GM23338 (cell line): ENCODE measurements at regions not wholly inside any gene's neighbourhood (a gene's known extent, or its start where the extent isn't known, plus 50 kb on each side); places are given as distances from the start of the nearest gene placed in this dataset.

Experiments used
- ATAC-seq: fragments of 200-7000 bp; cut with Tn5 transposase; 3 replicates; pipeline ENCODE4 v1.9.1; 2020
- DNase-seq: peaks from one replicate; pipeline ENCODE4 v3.0.0-alpha.2; 2015; ENCODE audit warnings: low spot score
- H2AFZ ChIP-seq: fragments of 200-600 bp; sonication (generic); 2 replicates; pipeline ENCODE4 v1.8.0; 2016; ENCODE audit warnings: antibody characterized with exemption, mild to moderate bottlenecking, moderate library complexity
- H3F3A ChIP-seq: fragments of 200-600 bp; sonication (generic); replicated peaks from 2 replicates; pipeline ENCODE4 v1.8.0; 2017; ENCODE audit warnings: antibody characterized with exemption, mixed run types, low read depth
- H3K27ac ChIP-seq: fragments of 200-600 bp; sonication (generic); 2 replicates; pipeline ENCODE4 v1.6.1; 2016; ENCODE audit warnings: low read depth
- H3K27me3 ChIP-seq: fragments of 200-600 bp; sonication (generic); 2 replicates; pipeline ENCODE4 v1.8.0; 2016; ENCODE audit warnings: mild to moderate bottlenecking, mixed run types, moderate library complexity; ENCODE audit not compliant: insufficient read depth
- H3K36me3 ChIP-seq: fragments of 200-600 bp; sonication (generic); 2 replicates; pipeline ENCODE4 v1.8.0; 2016; ENCODE audit warnings: mild to moderate bottlenecking; ENCODE audit not compliant: insufficient read depth
- H3K4me1 ChIP-seq: fragments of 200-600 bp; sonication (generic); 2 replicates; pipeline ENCODE4 v1.8.0; 2016; ENCODE audit warnings: mild to moderate bottlenecking, moderate library complexity; ENCODE audit not compliant: insufficient read depth
- H3K4me2 ChIP-seq: fragments of 200-600 bp; sonication (generic); 2 replicates; pipeline ENCODE4 v1.7.1; 2017; ENCODE audit warnings: mixed run types
- H3K4me3 ChIP-seq: fragments of 200-600 bp; sonication (generic); 2 replicates; pipeline ENCODE4 v1.6.1; 2016; ENCODE audit warnings: mixed run types
- H3K79me2 ChIP-seq: fragments of 200-600 bp; sonication (generic); replicated peaks from 2 replicates; pipeline ENCODE4 v1.8.0; 2017; ENCODE audit warnings: mild to moderate bottlenecking; ENCODE audit not compliant: insufficient read depth
- H3K9me2 ChIP-seq: fragments of 200-600 bp; sonication (generic); 2 replicates; pipeline ENCODE4 v1.8.0; 2017; ENCODE audit not compliant: insufficient read depth
- H4K20me1 ChIP-seq: fragments of 200-600 bp; sonication (generic); replicated peaks from 2 replicates; pipeline ENCODE4 v1.8.0; 2017; ENCODE audit warnings: mild to moderate bottlenecking; ENCODE audit not compliant: insufficient read depth
- H3K27ac Mint-ChIP-seq: 2 replicates; pipeline ENCODE4 v1.8.0; 2020; ENCODE audit warnings: inconsistent platforms, mild to moderate bottlenecking, moderate library complexity, mixed read lengths
- H3K27me3 Mint-ChIP-seq: 3 replicates; pipeline ENCODE4 v1.8.0; 2022; ENCODE audit warnings: low read depth, mild to moderate bottlenecking, moderate library complexity, mixed read lengths, inconsistent platforms; ENCODE audit not compliant: insufficient read depth, poor library complexity
- H3K36me3 Mint-ChIP-seq: 3 replicates; pipeline ENCODE4 v1.8.0; 2021; ENCODE audit warnings: low read depth, mild to moderate bottlenecking, inconsistent platforms, moderate library complexity, mixed read lengths
- H3K4me1 Mint-ChIP-seq: 3 replicates; pipeline ENCODE4 v1.8.0; 2020; ENCODE audit warnings: mild to moderate bottlenecking, inconsistent platforms, mixed read lengths
- H3K4me3 Mint-ChIP-seq: 3 replicates; pipeline ENCODE4 v1.8.0; 2021; ENCODE audit warnings: moderate library complexity, mild to moderate bottlenecking, inconsistent platforms, mixed read lengths
- H3K9me3 Mint-ChIP-seq: 3 replicates; pipeline ENCODE4 v1.8.0; 2020; ENCODE audit warnings: moderate library complexity, mild to moderate bottlenecking, inconsistent platforms, mixed read lengths
- CREB1 ChIP-seq: fragments of 250-450 bp; sonication (Bioruptor Pico); IDR thresholded peaks from 2 replicates; pipeline ENCODE4 v1.5.0; 2020; ENCODE audit warnings: low read depth, mild to moderate bottlenecking, moderate library complexity
- CTCF ChIP-seq, 2 experiments: fragments of 200-600 bp in 1 of 2; sonication (generic) in 1 of 2; conservative IDR thresholded peaks; 2 replicates each; pipeline versions ENCODE4 v1.5.1 to v1.6.1; 2016 to 2017; ENCODE audit warnings: antibody characterized with exemption in 2 of 2, low read depth in 2 of 2, mild to moderate bottlenecking in 2 of 2, moderate library complexity in 1 of 2
- EZH2 ChIP-seq: fragments of 200-600 bp; sonication (generic); IDR thresholded peaks from one replicate; pipeline ENCODE4 v1.8.0; 2017; ENCODE audit warnings: antibody characterized with exemption, mild to moderate bottlenecking, low read depth; ENCODE audit not compliant: unreplicated experiment
- EZH2phosphoT487 ChIP-seq: fragments of 200-600 bp; sonication (generic); IDR thresholded peaks from one replicate; pipeline ENCODE4 v1.8.1; 2018; ENCODE audit warnings: antibody characterized with exemption; ENCODE audit not compliant: unreplicated experiment
- JUNB ChIP-seq: IDR thresholded peaks from one replicate; pipeline ENCODE4 v1.6.1; 2016; ENCODE audit warnings: antibody characterized with exemption; ENCODE audit not compliant: unreplicated experiment
- NANOG ChIP-seq: IDR thresholded peaks from 2 replicates; pipeline ENCODE4 v1.6.1; 2016; ENCODE audit warnings: antibody characterized with exemption, borderline replicate concordance
- POLR2AphosphoS5 ChIP-seq: IDR thresholded peaks from 2 replicates; pipeline ENCODE4 v1.6.1; 2016; ENCODE audit warnings: antibody characterized with exemption, low read depth
- STAT1 ChIP-seq: IDR thresholded peaks from one replicate; pipeline ENCODE4 v1.6.1; 2016; ENCODE audit warnings: antibody characterized with exemption; ENCODE audit not compliant: unreplicated experiment
- ZNF114 ChIP-seq: fragments of 250-450 bp; sonication (Bioruptor Pico); IDR thresholded peaks from 2 replicates; pipeline ENCODE4 v1.5.0; 2020; ENCODE audit warnings: mild to moderate bottlenecking, moderate library complexity
- ZNF331 ChIP-seq: fragments of 250-450 bp; sonication (Bioruptor Pico); IDR thresholded peaks from 2 replicates; pipeline ENCODE4 v1.5.0; 2020; ENCODE audit warnings: low read depth, mild to moderate bottlenecking, moderate library complexity
- TF ChIP-seq, protein P1 (sequence below): IDR thresholded peaks from 2 replicates; pipeline ENCODE4 v1.6.1; 2016; ENCODE audit warnings: antibody characterized with exemption
- TF ChIP-seq, protein P2 (sequence below): fragments of 250-450 bp; sonication (Bioruptor Pico); IDR thresholded peaks from 2 replicates; pipeline ENCODE4 v1.5.0; 2020; ENCODE audit warnings: mild to moderate bottlenecking, moderate library complexity

GRCh38 chr12:113639474-113639873 is 167.8 kb upstream of the LHX5 start:
- Histone ChIP-seq H3K4me2 (no peak overlapping the region), H3K27ac (no peak overlapping the region), H3K4me3 (no peak overlapping the region), H2AFZ (no peak overlapping the region), H3K9me2 (no peaks in the 10 kb centered on the region), H3K36me3 (no peaks in the 10 kb centered on the region), H4K20me1 (no peaks in the 10 kb centered on the region), H3K27me3 (no peaks in the 10 kb centered on the region), H3K4me1 (peaks cover 20% of the 10 kb centered on the region), H3K79me2 (no peaks in the 10 kb centered on the region), H3F3A (0 out of 2 replicates have a peak, but pooled peaks cover 8% of the 10 kb centered on the region)
- H3K27me3 Mint-ChIP-seq: peaks cover 34% of the 10 kb centered on the region
- peak overlapping the region; percentile 81; the same call in 1 of the 3 replicates for H3K4me3 Mint-ChIP-seq
- no peaks in the 10 kb centered on the region; the same call in 2 of the 3 replicates for H3K9me3 Mint-ChIP-seq
- no peaks in the 10 kb centered on the region; the same call in 2 of the 3 replicates for H3K36me3 Mint-ChIP-seq
- DNase-seq: no peak
- TF ChIP-seq NANOG (no peak), CREB1 (CRISPR knock-in tag) (no peak), EZH2phosphoT487 (no peak), ZNF114 (CRISPR knock-in tag) (no peak), EZH2 (no peak)
- TF ChIP-seq, protein P1, sequence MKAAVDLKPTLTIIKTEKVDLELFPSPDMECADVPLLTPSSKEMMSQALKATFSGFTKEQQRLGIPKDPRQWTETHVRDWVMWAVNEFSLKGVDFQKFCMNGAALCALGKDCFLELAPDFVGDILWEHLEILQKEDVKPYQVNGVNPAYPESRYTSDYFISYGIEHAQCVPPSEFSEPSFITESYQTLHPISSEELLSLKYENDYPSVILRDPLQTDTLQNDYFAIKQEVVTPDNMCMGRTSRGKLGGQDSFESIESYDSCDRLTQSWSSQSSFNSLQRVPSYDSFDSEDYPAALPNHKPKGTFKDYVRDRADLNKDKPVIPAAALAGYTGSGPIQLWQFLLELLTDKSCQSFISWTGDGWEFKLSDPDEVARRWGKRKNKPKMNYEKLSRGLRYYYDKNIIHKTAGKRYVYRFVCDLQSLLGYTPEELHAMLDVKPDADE: no peak
- peaks cover 26% of the 10 kb centered on the region for H3K4me1 Mint-ChIP-seq
- no peak overlapping the region for H3K27ac Mint-ChIP-seq
- no peak for ATAC-seq

DNA sequence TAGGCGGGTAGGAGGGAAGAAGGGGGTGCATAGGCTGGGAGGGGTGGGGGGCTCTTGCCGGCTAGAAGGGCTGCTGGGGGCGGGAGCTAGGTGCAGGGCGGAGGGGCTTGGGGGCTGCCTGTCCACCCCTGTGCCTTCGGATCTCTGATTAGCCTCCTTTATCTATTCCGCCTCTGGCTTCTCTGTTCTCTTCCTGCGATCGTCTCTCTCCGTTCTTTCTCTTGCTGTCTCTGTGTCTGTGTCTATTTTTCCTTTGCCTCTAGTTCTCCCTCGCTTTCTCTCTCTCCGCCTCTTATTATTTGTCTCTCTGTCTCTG is 166.7 kb upstream of the LHX5 start:
- peaks cover 26% of the 10 kb centered on the region for H3K4me1 Mint-ChIP-seq
- Histone ChIP-seq H3K9me2 (no peaks in the 10 kb centered on the region), H3K36me3 (no peaks in the 10 kb centered on the region), H4K20me1 (no peaks in the 10 kb centered on the region), H3K27ac (no peak overlapping the region), H3K4me3 (peak overlapping the region; percentile 53), H3K4me1 (peaks cover 20% of the 10 kb centered on the region), H2AFZ (peak overlapping the region; percentile 72; the same call in 1 of the 2 replicates), H3K27me3 (no peaks in the 10 kb centered on the region), H3K4me2 (peak overlapping the region; percentile 77), H3K79me2 (no peaks in the 10 kb centered on the region), H3F3A (0 out of 2 replicates have a peak, but pooled peaks cover 8% of the 10 kb centered on the region)
- no peaks in the 10 kb centered on the region; the same call in 2 of the 3 replicates for H3K9me3 Mint-ChIP-seq
- 0 out of 2 replicates have a peak overlapping the region, but pooled peaks have one; percentile 3 for H3K27ac Mint-ChIP-seq
- peaks cover 31% of the 10 kb centered on the region for H3K27me3 Mint-ChIP-seq
- H3K4me3 Mint-ChIP-seq: peak overlapping the region; percentile 81
- DNase-seq (peak; percentile 45), ATAC-seq (peak; percentile 49)
- H3K36me3 Mint-ChIP-seq: no peaks in the 10 kb centered on the region; the same call in 2 of the 3 replicates
- TF ChIP-seq POLR2AphosphoS5 (no peak), JUNB (no peak), STAT1 (no peak), ZNF331 (no peak), CREB1 (CRISPR knock-in tag) (no peak), CTCF (conservative IDR thresholded peaks at IDR 0.05; ENCODE audit: low read depth in 2 of 2) (no peak), EZH2phosphoT487 (no peak)
- TF ChIP-seq, protein P2, sequence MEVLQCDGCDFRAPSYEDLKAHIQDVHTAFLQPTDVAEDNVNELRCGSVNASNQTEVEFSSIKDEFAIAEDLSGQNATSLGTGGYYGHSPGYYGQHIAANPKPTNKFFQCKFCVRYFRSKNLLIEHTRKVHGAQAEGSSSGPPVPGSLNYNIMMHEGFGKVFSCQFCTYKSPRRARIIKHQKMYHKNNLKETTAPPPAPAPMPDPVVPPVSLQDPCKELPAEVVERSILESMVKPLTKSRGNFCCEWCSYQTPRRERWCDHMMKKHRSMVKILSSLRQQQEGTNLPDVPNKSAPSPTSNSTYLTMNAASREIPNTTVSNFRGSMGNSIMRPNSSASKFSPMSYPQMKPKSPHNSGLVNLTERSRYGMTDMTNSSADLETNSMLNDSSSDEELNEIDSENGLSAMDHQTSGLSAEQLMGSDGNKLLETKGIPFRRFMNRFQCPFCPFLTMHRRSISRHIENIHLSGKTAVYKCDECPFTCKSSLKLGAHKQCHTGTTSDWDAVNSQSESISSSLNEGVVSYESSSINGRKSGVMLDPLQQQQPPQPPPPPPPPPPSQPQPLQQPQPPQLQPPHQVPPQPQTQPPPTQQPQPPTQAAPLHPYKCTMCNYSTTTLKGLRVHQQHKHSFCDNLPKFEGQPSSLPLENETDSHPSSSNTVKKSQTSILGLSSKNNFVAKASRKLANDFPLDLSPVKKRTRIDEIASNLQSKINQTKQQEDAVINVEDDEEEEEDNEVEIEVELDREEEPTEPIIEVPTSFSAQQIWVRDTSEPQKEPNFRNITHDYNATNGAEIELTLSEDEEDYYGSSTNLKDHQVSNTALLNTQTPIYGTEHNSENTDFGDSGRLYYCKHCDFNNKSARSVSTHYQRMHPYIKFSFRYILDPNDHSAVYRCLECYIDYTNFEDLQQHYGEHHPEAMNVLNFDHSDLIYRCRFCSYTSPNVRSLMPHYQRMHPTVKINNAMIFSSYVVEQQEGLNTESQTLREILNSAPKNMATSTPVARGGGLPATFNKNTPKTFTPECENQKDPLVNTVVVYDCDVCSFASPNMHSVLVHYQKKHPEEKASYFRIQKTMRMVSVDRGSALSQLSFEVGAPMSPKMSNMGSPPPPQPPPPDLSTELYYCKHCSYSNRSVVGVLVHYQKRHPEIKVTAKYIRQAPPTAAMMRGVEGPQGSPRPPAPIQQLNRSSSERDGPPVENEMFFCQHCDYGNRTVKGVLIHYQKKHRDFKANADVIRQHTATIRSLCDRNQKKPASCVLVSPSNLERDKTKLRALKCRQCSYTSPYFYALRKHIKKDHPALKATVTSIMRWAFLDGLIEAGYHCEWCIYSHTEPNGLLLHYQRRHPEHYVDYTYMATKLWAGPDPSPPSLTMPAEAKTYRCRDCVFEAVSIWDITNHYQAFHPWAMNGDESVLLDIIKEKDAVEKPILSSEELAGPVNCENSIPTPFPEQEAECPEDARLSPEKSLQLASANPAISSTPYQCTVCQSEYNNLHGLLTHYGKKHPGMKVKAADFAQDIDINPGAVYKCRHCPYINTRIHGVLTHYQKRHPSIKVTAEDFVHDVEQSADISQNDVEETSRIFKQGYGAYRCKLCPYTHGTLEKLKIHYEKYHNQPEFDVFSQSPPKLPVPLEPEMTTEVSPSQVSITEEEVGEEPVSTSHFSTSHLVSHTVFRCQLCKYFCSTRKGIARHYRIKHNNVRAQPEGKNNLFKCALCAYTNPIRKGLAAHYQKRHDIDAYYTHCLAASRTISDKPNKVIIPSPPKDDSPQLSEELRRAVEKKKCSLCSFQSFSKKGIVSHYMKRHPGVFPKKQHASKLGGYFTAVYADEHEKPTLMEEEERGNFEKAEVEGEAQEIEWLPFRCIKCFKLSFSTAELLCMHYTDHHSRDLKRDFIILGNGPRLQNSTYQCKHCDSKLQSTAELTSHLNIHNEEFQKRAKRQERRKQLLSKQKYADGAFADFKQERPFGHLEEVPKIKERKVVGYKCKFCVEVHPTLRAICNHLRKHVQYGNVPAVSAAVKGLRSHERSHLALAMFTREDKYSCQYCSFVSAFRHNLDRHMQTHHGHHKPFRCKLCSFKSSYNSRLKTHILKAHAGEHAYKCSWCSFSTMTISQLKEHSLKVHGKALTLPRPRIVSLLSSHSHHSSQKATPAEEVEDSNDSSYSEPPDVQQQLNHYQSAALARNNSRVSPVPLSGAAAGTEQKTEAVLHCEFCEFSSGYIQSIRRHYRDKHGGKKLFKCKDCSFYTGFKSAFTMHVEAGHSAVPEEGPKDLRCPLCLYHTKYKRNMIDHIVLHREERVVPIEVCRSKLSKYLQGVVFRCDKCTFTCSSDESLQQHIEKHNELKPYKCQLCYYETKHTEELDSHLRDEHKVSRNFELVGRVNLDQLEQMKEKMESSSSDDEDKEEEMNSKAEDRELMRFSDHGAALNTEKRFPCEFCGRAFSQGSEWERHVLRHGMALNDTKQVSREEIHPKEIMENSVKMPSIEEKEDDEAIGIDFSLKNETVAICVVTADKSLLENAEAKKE (CRISPR knock-in tag): no peak
